ENCODE measurements at regions not wholly inside any gene's neighbourhood (a gene's known extent, or its start where the extent isn't known, plus 50 kb on each side); places are given as distances from the start of the nearest gene placed in this dataset.

- no peak for TF ChIP-seq CTCF (IDR thresholded peaks at IDR 0.05; ENCODE audit: low read depth, low read length)
- no peak for DNase-seq (ENCODE audit: extremely low read depth, low read depth)
Observed at GRCh38 chr2:142307086-142307485, 176.3 kb upstream of the LRP1B start.

DNA sequence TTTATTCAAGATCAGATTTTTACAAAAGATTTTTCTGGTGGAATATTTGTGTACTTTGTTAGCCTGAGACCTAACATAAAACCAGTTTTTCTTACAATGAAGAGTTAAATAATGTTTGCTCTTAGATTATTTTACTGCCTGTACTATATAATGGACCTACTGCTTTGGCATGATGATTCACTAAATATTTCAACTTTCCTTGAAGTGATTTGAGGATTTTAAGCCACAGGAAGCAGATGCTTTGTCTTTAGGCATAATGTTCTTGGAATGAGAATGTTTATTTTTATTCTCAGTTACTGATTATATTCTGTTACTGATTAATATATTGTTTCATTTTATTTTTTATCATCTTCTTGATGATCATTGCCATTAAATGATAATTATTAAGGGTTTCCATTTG lies 175.3 kb upstream of the LRP1B start:
- no peak for TF ChIP-seq CTCF (IDR thresholded peaks at IDR 0.05; ENCODE audit: low read depth, low read length)
- no peak for DNase-seq (ENCODE audit: extremely low read depth, low read depth)

DNA sequence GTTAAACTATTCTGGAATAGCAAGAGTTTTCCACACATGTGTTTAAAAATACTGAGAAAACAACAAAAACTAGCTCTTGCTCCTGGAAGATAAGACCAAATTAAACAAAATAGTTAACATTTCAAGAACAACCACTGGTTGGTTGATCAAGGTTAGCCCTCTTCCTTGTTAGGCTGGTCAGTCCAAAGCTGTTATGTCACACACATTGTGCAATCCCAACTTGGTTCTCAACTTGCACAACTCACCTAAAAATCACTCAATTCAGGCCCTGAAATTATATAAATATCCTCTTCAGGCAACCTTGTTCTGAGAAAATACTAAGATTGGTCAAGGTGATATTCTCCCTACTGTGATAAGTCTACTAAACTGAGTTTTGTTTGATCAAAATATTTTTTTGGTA lies 169.7 kb upstream of the LRP1B start:
- no peak for DNase-seq (ENCODE audit: extremely low read depth, low read depth)
- no peak for TF ChIP-seq CTCF (IDR thresholded peaks at IDR 0.05; ENCODE audit: low read depth, low read length)

DNA sequence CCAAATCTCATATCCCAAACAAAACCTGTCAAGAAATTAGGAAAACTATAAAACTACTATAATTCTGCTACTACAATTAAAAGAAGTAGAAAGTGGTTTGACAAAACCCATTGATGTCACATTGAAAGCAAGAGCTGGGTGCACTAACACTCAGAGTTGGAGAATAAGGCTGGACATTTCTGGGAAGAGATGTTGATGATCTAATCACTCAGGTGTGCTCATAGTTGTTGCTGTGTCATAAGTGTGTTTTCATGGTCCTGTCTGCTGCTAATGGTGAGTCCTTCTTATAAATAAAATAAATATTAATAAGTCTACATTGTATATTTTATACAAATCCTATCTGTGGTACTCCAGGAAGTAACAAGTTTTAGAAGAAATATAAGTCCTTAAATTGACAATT lies 168.2 kb upstream of the LRP1B start:
- no peak for DNase-seq (ENCODE audit: extremely low read depth, low read depth)
- TF ChIP-seq CTCF (IDR thresholded peaks at IDR 0.05; ENCODE audit: low read depth, low read length) = no peak

GRCh38 chr2:142294225-142294624 lies 163.4 kb upstream of the LRP1B start:
- TF ChIP-seq CTCF (IDR thresholded peaks at IDR 0.05; ENCODE audit: low read depth, low read length) = no peak
- DNase-seq (ENCODE audit: extremely low read depth, low read depth) = no peak

DNA sequence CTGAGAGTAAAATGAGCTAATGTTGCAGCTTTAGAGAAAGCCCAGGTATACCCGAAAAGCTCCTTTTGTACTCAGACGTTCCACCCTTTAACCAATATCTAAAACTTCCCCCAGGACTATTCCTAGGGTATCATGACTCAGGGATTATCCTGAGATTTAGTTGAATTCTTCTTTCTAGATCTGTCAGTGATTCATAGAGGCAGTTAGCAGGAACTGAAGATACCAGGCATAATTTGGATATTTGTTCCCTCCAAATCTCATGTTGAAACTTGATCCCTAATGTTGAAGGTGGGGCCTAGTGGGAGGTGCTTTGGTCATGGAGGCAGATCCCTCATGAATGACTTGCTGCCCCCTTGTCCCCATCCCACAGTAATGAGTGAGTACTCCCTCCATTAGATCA lies 161.2 kb upstream of the LRP1B start:
- DNase-seq (ENCODE audit: extremely low read depth, low read depth) = no peak
- no peak for TF ChIP-seq CTCF (IDR thresholded peaks at IDR 0.05; ENCODE audit: low read depth, low read length)

DNA sequence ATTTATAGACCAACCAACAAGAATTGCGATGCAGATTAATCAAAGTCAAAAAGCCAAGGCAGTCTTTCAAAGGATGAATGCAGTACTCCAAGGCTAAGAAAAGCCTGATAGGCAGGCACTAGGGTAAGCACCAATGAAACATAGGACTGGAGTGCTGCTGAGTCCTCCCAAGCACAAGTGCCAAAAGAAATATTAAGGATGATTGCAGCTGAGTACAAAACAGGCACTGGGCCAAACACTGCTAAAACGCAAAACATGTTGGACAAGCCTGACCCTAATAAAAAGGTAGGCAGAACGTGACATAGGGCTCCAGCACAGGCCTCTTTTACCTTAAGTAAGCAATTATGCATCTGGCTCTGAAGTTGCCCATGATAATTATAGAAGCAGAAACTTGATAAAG lies 160.1 kb upstream of the LRP1B start:
- TF ChIP-seq CTCF (IDR thresholded peaks at IDR 0.05; ENCODE audit: low read depth, low read length) = no peak
- no peak for DNase-seq (ENCODE audit: extremely low read depth, low read depth)
